Mammary epithelial cell (primary cell): ENCODE measurements at regions not wholly inside any gene's neighbourhood (a gene's known extent, or its start where the extent isn't known, plus 50 kb on each side); places are given as distances from the start of the nearest gene placed in this dataset.

ENCODE experiments used
- CTCF ChIP-seq, 2 donors: IDR thresholded peaks in 1 of 2; conservative IDR thresholded peaks in 1 of 2; 2 replicates each; pipeline ENCODE4 v1.5.1; 2011 to 2012; ENCODE audit warnings: inconsistent platforms in 2 of 2, low read length in 2 of 2, mild to moderate bottlenecking in 2 of 2, control low read depth in 1 of 2, low read depth in 1 of 2; ENCODE audit not compliant: insufficient read depth in 1 of 2; ENCODE audit errors: extremely low read depth in 1 of 2
- EZH2 ChIP-seq: IDR thresholded peaks from 2 replicates; pipeline ENCODE4 v1.6.1; 2012; ENCODE audit warnings: low read length, inconsistent platforms, borderline replicate concordance

- TF ChIP-seq CTCF (conservative IDR thresholded peaks at IDR 0.05 in 1 of 2, IDR thresholded peaks at IDR 0.05 in 1 of 2; ENCODE audit: extremely low read depth in 1 of 2, insufficient read depth in 1 of 2, low read depth in 1 of 2, low read length in 2 of 2) (no peak), EZH2 (no peak)
These were observed 124.4 kb downstream of the P2RY1 start for GRCh38 chr3:152959307-152959706.
